Fibroblast of villous mesenchyme (primary cell): ENCODE measurements at regions not wholly inside any gene's neighbourhood (a gene's known extent, or its start where the extent isn't known, plus 50 kb on each side); places are given as distances from the start of the nearest gene placed in this dataset.
"Not testable (repeated sequence)": the region's sequence is repeated elsewhere in the genome, so short reads cannot be mapped to it uniquely, and the experiment has no call there.

ENCODE experiments used
- DNase-seq: peaks from one replicate; pipeline ENCODE4 v3.0.0-alpha.2; 2010; ENCODE audit warnings: low read depth
- H3K4me3 ChIP-seq: 2 replicates; pipeline ENCODE4 v1.5.1; 2011; ENCODE audit warnings: low read depth, mild to moderate bottlenecking, low read length
- CTCF ChIP-seq: IDR thresholded peaks from 2 replicates; pipeline ENCODE4 v1.5.1; 2012; ENCODE audit warnings: low read depth, mild to moderate bottlenecking, low read length; ENCODE audit not compliant: insufficient read depth

- DNase-seq: no peak
- TF ChIP-seq CTCF: no peak
- no peak overlapping the region for H3K4me3 ChIP-seq
These were observed 107.5 kb upstream of the SCAF8 start for GRCh38 chr6:154625721-154626120.

DNA sequence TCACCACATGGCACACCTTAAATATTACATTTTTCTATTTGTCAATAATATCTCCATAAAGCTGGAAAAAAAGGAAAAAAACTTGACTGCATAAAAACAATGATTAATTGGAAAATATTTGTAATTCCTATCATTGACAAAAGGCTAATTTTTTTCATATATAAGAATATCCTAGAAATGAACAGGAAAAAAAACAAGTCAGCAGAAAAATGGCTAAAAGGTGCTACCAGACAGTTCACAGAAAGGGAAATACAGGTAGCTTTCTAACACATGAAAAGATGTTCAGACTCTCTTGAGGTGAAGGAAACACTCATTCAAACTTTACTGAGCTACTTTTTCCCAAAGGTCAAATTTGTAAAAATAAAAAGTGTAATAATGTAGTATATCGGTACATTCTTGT, 104.1 kb upstream of the SCAF8 start:
- no peak for DNase-seq
- no peak for TF ChIP-seq CTCF
- H3K4me3 ChIP-seq: no peak overlapping the region

DNA sequence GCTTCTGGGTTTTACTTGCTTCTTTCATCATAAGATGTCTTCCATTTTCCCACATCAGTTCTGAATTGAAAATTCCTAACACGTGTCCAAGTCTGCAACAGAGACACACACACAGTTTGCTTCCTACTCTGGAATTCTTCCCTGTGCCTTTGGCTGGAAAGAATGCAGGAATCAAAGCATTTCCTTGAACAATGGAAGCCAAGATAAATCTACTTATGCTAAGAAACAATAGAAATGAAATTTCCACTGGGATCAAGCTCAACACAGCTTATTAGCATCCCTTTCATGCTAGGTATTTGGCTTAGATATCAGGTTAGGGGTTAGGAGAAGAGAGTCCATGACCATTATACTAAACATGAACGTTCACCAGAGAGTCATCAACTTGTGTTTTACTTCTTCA, 101.1 kb upstream of the SCAF8 start:
- TF ChIP-seq CTCF: no peak
- no peak overlapping the region for H3K4me3 ChIP-seq
- DNase-seq: no peak

GRCh38 chr6:154637392-154637791, 95.8 kb upstream of the SCAF8 start:
- TF ChIP-seq CTCF: no peak
- H3K4me3 ChIP-seq: no peak overlapping the region
- no peak for DNase-seq

- no peak for TF ChIP-seq CTCF
These were observed 94.8 kb upstream of the SCAF8 start for GRCh38 chr6:154638369-154638768.

GRCh38 chr6:154639196-154639595, 94.0 kb upstream of the SCAF8 start:
- not testable (repeated sequence) for DNase-seq, H3K4me3 ChIP-seq

More at GRCh38 chr6:154638369-154638768, 94.8 kb upstream of the SCAF8 start:
- no peak for DNase-seq
- no peak overlapping the region for H3K4me3 ChIP-seq

DNA sequence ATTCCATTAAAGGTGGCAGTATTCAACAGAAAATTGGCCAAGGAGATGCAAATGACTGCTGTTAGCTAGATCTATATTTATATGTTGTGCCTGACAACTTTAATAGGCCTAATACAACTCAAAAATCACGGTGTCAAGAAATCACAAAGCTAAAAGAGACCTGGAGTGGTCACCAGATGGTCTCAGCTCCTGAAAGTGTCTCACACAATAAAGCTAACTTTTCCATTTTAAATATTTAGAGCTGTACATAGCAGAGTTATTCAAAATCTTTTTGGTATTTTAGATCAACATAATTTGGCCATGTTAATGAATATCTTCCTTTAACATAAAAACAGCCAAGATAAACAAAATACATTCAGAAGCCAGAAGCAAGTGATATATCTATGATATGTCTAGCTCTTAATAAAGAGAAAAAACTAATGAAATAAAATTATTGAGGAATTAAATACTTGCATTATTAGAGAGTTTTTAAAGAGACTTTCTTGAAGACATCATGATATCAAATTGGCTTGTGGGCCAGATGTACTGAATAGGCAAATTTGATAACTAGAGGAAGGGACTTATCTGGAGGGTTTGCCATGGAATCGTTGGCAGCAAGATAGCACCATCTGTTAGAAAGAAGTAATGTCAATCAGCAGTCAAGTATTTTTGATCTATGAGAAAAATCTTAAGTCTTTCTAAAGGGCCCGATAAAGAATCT, 84.9 kb upstream of the SCAF8 start:
- TF ChIP-seq CTCF: no peak
- DNase-seq: no peak
- no peak overlapping the region for H3K4me3 ChIP-seq

- no peak overlapping the region for H3K4me3 ChIP-seq
- no peak for TF ChIP-seq CTCF
- DNase-seq: no peak
These were observed 84.4 kb upstream of the SCAF8 start for GRCh38 chr6:154648888-154649205.
